H1 (cell line): ENCODE measurements at regions not wholly inside any gene's neighbourhood (a gene's known extent, or its start where the extent isn't known, plus 50 kb on each side); places are given as distances from the start of the nearest gene placed in this dataset.

ENCODE experiments used
- CTCF ChIA-PET: fragments of 300-600 bp; sonication (Branson Sonifier 250); formaldehyde crosslinking; loops from one replicate; lab custom pipeline; 2021; ENCODE audit not compliant: partially characterized antibody; lab: Charles Lee
- POLR2A ChIA-PET: fragments of 300-600 bp; sonication (Branson Sonifier 250); formaldehyde crosslinking; loops from one replicate; lab custom pipeline; 2021; ENCODE audit warnings: inconsistent platforms; ENCODE audit not compliant: partially characterized antibody; lab: Charles Lee
- DNase-seq, 2 experiments: peaks; one replicate each; pipeline versions ENCODE4 v3.0.0 to v3.0.0-alpha.2; 2010 to 2022; ENCODE audit warnings: low spot score in 2 of 2, low read depth in 1 of 2, mixed read lengths in 1 of 2
- FAIRE-seq: peaks from 2 replicates; lab custom pipeline; 2011; peaks lifted over from hg19 to GRCh38; lab: Jason Lieb, UNC
- H2AFZ ChIP-seq: 2 replicates; pipeline ENCODE4 v1.8.1; 2012; ENCODE audit warnings: low read length, inconsistent platforms
- H2AK5ac ChIP-seq: 2 replicates; pipeline ENCODE4 v1.6.1; 2013; ENCODE audit warnings: low read depth, low read length
- H2BK120ac ChIP-seq: replicated peaks from 2 replicates; pipeline ENCODE3; 2013; ENCODE audit warnings: low read depth, low read length, inconsistent platforms
- H2BK12ac ChIP-seq: 2 replicates; pipeline ENCODE4 v1.6.1; 2013; ENCODE audit warnings: low read depth, low read length
- H2BK15ac ChIP-seq: 2 replicates; pipeline ENCODE4 v1.6.1; 2013; ENCODE audit warnings: low read length
- H2BK20ac ChIP-seq: 2 replicates; pipeline ENCODE4 v1.6.1; 2013; ENCODE audit warnings: low read length
- H2BK5ac ChIP-seq: 2 replicates; pipeline ENCODE4 v1.6.1; 2013; ENCODE audit warnings: low read depth, low read length
- H3K14ac ChIP-seq: 2 replicates; pipeline ENCODE4 v1.6.1; 2013; ENCODE audit warnings: inconsistent platforms; ENCODE audit not compliant: insufficient read length
- H3K18ac ChIP-seq: 2 replicates; pipeline ENCODE4 v1.6.1; 2013; ENCODE audit warnings: low read length; ENCODE audit errors: extremely low read depth
- H3K23ac ChIP-seq: 2 replicates; pipeline ENCODE4 v1.6.1; 2013; ENCODE audit warnings: inconsistent platforms; ENCODE audit not compliant: insufficient read length
- H3K23me2 ChIP-seq: 2 replicates; pipeline ENCODE4 v1.6.1; 2013; ENCODE audit warnings: low read depth, low read length
- H3K27ac ChIP-seq: 2 replicates; pipeline ENCODE4 v1.6.1; 2011; ENCODE audit warnings: low read depth, low read length, inconsistent platforms
- H3K27me3 ChIP-seq, 4 experiments: replicated peaks in 1 of 4; 1 replicate in 1 of 4; 2 replicates in 3 of 4; pipeline versions ENCODE4 v1.6.1 to v1.8.1; 2011 to 2013; ENCODE audit warnings: low read length in 3 of 4, mild to moderate bottlenecking in 3 of 4, inconsistent platforms in 2 of 4, mixed read lengths in 2 of 4, moderate library complexity in 1 of 4; ENCODE audit not compliant: control insufficient read depth in 3 of 4, insufficient read depth in 3 of 4; ENCODE audit errors: extremely low read depth in 1 of 4
- H3K36me3 ChIP-seq, 4 experiments: 2 replicates each; pipeline versions ENCODE4 v1.6.1 to v1.8.1; 2011 to 2013; ENCODE audit warnings: mild to moderate bottlenecking in 4 of 4, low read length in 3 of 4, moderate library complexity in 2 of 4, control low read depth in 1 of 4, inconsistent platforms in 1 of 4; ENCODE audit not compliant: insufficient read depth in 4 of 4, control insufficient read depth in 2 of 4
- H3K4ac ChIP-seq: replicated peaks from 2 replicates; pipeline ENCODE3; 2013; ENCODE audit warnings: low read length, low read depth, mixed read lengths, inconsistent platforms; ENCODE audit not compliant: insufficient read length
- H3K4me1 ChIP-seq, 4 experiments: replicated peaks in 1 of 4; 1 replicate in 1 of 4; 2 replicates in 3 of 4; pipeline versions ENCODE4 v1.6.1 to v1.8.1; 2011 to 2013; ENCODE audit warnings: low read length in 3 of 4, inconsistent platforms in 2 of 4, mixed read lengths in 1 of 4; ENCODE audit not compliant: insufficient read depth in 4 of 4, control insufficient read depth in 3 of 4
- H3K4me2 ChIP-seq, 2 experiments: 2 replicates each; pipeline versions ENCODE4 v1.6.1 to v1.8.1; 2011 to 2013; ENCODE audit warnings: low read depth in 2 of 2, low read length in 2 of 2, control low read depth in 1 of 2, inconsistent platforms in 1 of 2, mild to moderate bottlenecking in 1 of 2; ENCODE audit not compliant: insufficient read depth in 1 of 2
- H3K4me3 ChIP-seq, 4 experiments: fragments of 200-600, 300-600 bp in 1 of 4; sonication (generic), shearing (Covaris generic), sonication (Bioruptor Twin) in 1 of 4; 2 replicates each; pipeline versions ENCODE4 v1.5.1 to v1.8.1; 2011 to 2016; ENCODE audit warnings: low read length in 4 of 4, low read depth in 3 of 4, control low read depth in 2 of 4, inconsistent platforms in 2 of 4, mild to moderate bottlenecking in 2 of 4, mixed read lengths in 1 of 4, moderate library complexity in 1 of 4; ENCODE audit not compliant: insufficient read depth in 2 of 4; ENCODE audit errors: extremely low read depth in 1 of 4
- H3K56ac ChIP-seq: replicated peaks from 2 replicates; pipeline ENCODE3; 2013; ENCODE audit warnings: low read depth, mild to moderate bottlenecking, mixed read lengths, low read length, inconsistent platforms; ENCODE audit not compliant: insufficient read length
- H3K79me1 ChIP-seq: 2 replicates; pipeline ENCODE4 v1.6.1; 2013; ENCODE audit warnings: low read depth, low read length, control low read depth
- H3K79me2 ChIP-seq, 2 experiments: 2 replicates each; pipeline versions ENCODE4 v1.6.1 to v1.8.1; 2012 to 2013; ENCODE audit warnings: low read length in 2 of 2, mild to moderate bottlenecking in 2 of 2, inconsistent platforms in 1 of 2; ENCODE audit not compliant: insufficient read depth in 2 of 2, control insufficient read depth in 1 of 2
- H3K9ac ChIP-seq, 4 experiments: replicated peaks in 1 of 4; 1 replicate in 1 of 4; 2 replicates in 3 of 4; pipeline versions ENCODE4 v1.6.1 to v1.8.1; 2011 to 2013; ENCODE audit warnings: low read depth in 3 of 4, low read length in 3 of 4, control low read depth in 2 of 4, mild to moderate bottlenecking in 2 of 4, moderate library complexity in 2 of 4, inconsistent platforms in 1 of 4; ENCODE audit errors: extremely low read depth in 1 of 4
- H3K9me3 ChIP-seq, 2 experiments: 2 replicates each; pipeline versions ENCODE4 v1.6.1 to v1.8.1; 2012 to 2013; ENCODE audit warnings: mild to moderate bottlenecking in 2 of 2, moderate library complexity in 2 of 2, control low read depth in 1 of 2, inconsistent platforms in 1 of 2, low read depth in 1 of 2, low read length in 1 of 2, mixed read lengths in 1 of 2; ENCODE audit not compliant: insufficient read depth in 2 of 2
- H4K20me1 ChIP-seq, 2 experiments: replicated peaks in 1 of 2; 2 replicates each; pipeline versions ENCODE3 to v1.8.1; 2011 to 2013; ENCODE audit warnings: inconsistent platforms in 2 of 2, low read length in 2 of 2, mild to moderate bottlenecking in 1 of 2; ENCODE audit not compliant: insufficient read depth in 2 of 2, control insufficient read depth in 1 of 2
- H4K5ac ChIP-seq: 2 replicates; pipeline ENCODE4 v1.6.1; 2013; ENCODE audit warnings: low read length, low read depth, mixed read lengths, inconsistent platforms; ENCODE audit not compliant: insufficient read length
- H4K8ac ChIP-seq: 2 replicates; pipeline ENCODE4 v1.8.0; 2013; ENCODE audit warnings: mild to moderate bottlenecking, moderate library complexity, low read length, inconsistent platforms; ENCODE audit not compliant: insufficient read depth; ENCODE audit errors: extremely low read depth
- H4K91ac ChIP-seq: replicated peaks from 2 replicates; pipeline ENCODE3; 2013; ENCODE audit warnings: low read length, mixed read lengths, inconsistent platforms; ENCODE audit not compliant: insufficient read length
- ATF2 ChIP-seq: IDR thresholded peaks from 2 replicates; pipeline ENCODE4 v1.6.1; 2012; ENCODE audit warnings: low read length, inconsistent platforms
- BRCA1 ChIP-seq: IDR thresholded peaks from 2 replicates; pipeline ENCODE4 v1.6.1; 2012; ENCODE audit warnings: low read depth, low read length, improper control_type of control experiment
- EP300 ChIP-seq, 2 experiments: IDR thresholded peaks; 1 replicate in 1 of 2; 2 replicates in 1 of 2; pipeline ENCODE4 v1.6.1; 2011 to 2012; ENCODE audit warnings: low read depth in 2 of 2, low read length in 2 of 2, mild to moderate bottlenecking in 2 of 2, borderline replicate concordance in 1 of 2, inconsistent platforms in 1 of 2, moderate library complexity in 1 of 2
- JUN ChIP-seq: IDR thresholded peaks from 2 replicates; pipeline ENCODE4 v1.6.1; 2011; ENCODE audit warnings: low read depth, mild to moderate bottlenecking, improper control_type of control experiment, low read length
- JUND ChIP-seq: IDR thresholded peaks from 2 replicates; pipeline ENCODE4 v1.6.1; 2011; ENCODE audit warnings: mild to moderate bottlenecking, improper control_type of control experiment, low read length
- RBBP5 ChIP-seq: IDR thresholded peaks from 2 replicates; pipeline ENCODE4 v1.7.1; 2012; ENCODE audit warnings: low read depth, mild to moderate bottlenecking, inconsistent platforms, low read length, moderate library complexity, borderline replicate concordance
- SIRT6 ChIP-seq: IDR thresholded peaks from one replicate; pipeline ENCODE4 v1.7.1; 2012; ENCODE audit warnings: low read length, inconsistent platforms
- SIX5 ChIP-seq: IDR thresholded peaks from 2 replicates; pipeline ENCODE4 v1.6.1; 2011; ENCODE audit warnings: mild to moderate bottlenecking, low read depth, low read length
- SP1 ChIP-seq: IDR thresholded peaks from 2 replicates; pipeline ENCODE4 v1.6.1; 2011; ENCODE audit warnings: low read depth, low read length
- TCF12 ChIP-seq: IDR thresholded peaks from 2 replicates; pipeline ENCODE4 v1.6.1; 2011; ENCODE audit warnings: low read depth, mild to moderate bottlenecking, low read length
- TEAD4 ChIP-seq: IDR thresholded peaks from 2 replicates; pipeline ENCODE4 v1.6.1; 2012; ENCODE audit warnings: low read depth, low read length, inconsistent platforms, mixed read lengths
- YY1 ChIP-seq: IDR thresholded peaks from 2 replicates; pipeline ENCODE4 v1.6.1; 2011; ENCODE audit warnings: low read depth, mild to moderate bottlenecking, low read length
- WGBS, 2 experiments: shearing (Covaris generic) in 1 of 2; methylation state at CpG; one replicate each; pipeline versions ENCODE4 v1.1.6 to v1.1.7; 2013 to 2015; ENCODE audit warnings: low lambda C conversion rate in 2 of 2, mixed read lengths in 2 of 2, inconsistent platforms in 1 of 2, low coverage in 1 of 2, missing lambda C conversion rate in 1 of 2; ENCODE audit not compliant: insufficient replicate concordance in 2 of 2, insufficient coverage in 1 of 2, insufficient read length in 1 of 2; ENCODE audit errors: extremely low coverage in 1 of 2, missing lambda C conversion rate in 1 of 2; 5-methylcytosine and 5-hydroxymethylcytosine counted together

GRCh38 chr3:73727117-73727821 is 102.5 kb upstream of the PDZRN3 start:
- peak overlapping the region; percentile 81 for H2AFZ ChIP-seq
- 0 out of 2 replicates have a peak overlapping the region, but pooled peaks have one; percentile 68 for H2BK12ac ChIP-seq
- H3K79me2 ChIP-seq, result no peaks in the 10 kb centered on the region
- no peak overlapping the region for H3K4ac ChIP-seq
- H4K91ac ChIP-seq, result no peak overlapping the region
- H3K14ac ChIP-seq, result no peak overlapping the region
- no peak overlapping the region for H2AK5ac ChIP-seq
- H3K56ac ChIP-seq, result no peak overlapping the region
- peaks cover 8 to 18% (median 15%) of the 10 kb centered on the region in 4 experiments for H3K4me1 ChIP-seq
- H2BK120ac ChIP-seq, result no peak overlapping the region
- H3K9me3 ChIP-seq, result no peaks in the 10 kb centered on the region
- no peak overlapping the region for H3K27ac ChIP-seq
- peak in 1 of 2 experiments; percentile 49 for DNase-seq
- 54% methylated on average over 8 of the region's 8 CpGs; no CpG with 5 or more reads in 1 of the 2 experiments for WGBS, 2 experiments
- H3K23ac ChIP-seq, result no peak overlapping the region
- ChIA-PET POLR2A (no interaction called here), CTCF (interaction anchor here (0.7 to 0.9 kb wide), 2 partner anchors 9 to 38 kb away, joined by 3 read pairs; no protein-coding TSS in a partner anchor)
- no peaks in the 10 kb centered on the region for H3K36me3 ChIP-seq
- no peak overlapping the region for H2BK5ac ChIP-seq
- H3K4me2 ChIP-seq, result peak overlapping the region in 1 of 2 experiments; percentile 25; a peak in 1 of 4 replicates
- no peak overlapping the region; the same call in 1 of the 2 replicates for H3K18ac ChIP-seq
- no peak overlapping the region for H4K8ac ChIP-seq
- peaks cover 0 to 2% (median 0%) of the 10 kb centered on the region in 4 experiments; a peak in 1 of 7 replicates for H3K27me3 ChIP-seq
- no peak overlapping the region for H2BK15ac ChIP-seq
- H2BK20ac ChIP-seq, result peak overlapping the region; percentile 41; the same call in 1 of the 2 replicates
- no peak overlapping the region for H3K4me3 ChIP-seq
- no peaks in the 10 kb centered on the region for H3K79me1 ChIP-seq
- H3K23me2 ChIP-seq, result no peaks in the 10 kb centered on the region
- no peak overlapping the region for H3K9ac ChIP-seq
- H4K5ac ChIP-seq, result no peak overlapping the region
- no peaks in the 10 kb centered on the region for H4K20me1 ChIP-seq
- FAIRE-seq, result peak; percentile 42
- TF ChIP-seq SP1, result no peak
- TF ChIP-seq SIRT6, result no peak
- TF ChIP-seq SIX5, result no peak
- peak; percentile 56; the same call in 1 of the 2 replicates for TF ChIP-seq TEAD4
- TF ChIP-seq EP300 (IDR thresholded peaks at IDR 0.05; ENCODE audit: borderline replicate concordance in 1 of 2, low read depth in 2 of 2, low read length in 2 of 2), result no peak
- no peak for TF ChIP-seq ATF2
- no peak for TF ChIP-seq TCF12
- peak; percentile 41; the same call in 1 of the 2 replicates for TF ChIP-seq YY1
- TF ChIP-seq JUN, result no peak
- no peak for TF ChIP-seq RBBP5
- TF ChIP-seq JUND, result no peak
- no peak for TF ChIP-seq BRCA1
